ENCODE measurements at regions not wholly inside any gene's neighbourhood (a gene's known extent, or its start where the extent isn't known, plus 50 kb on each side); places are given as distances from the start of the nearest gene placed in this dataset.
"Not testable (repeated sequence)": the region's sequence is repeated elsewhere in the genome, so short reads cannot be mapped to it uniquely, and the experiment has no call there.

- Mint-ChIP-seq H3K4me1 (no peaks in the 10 kb centered on the region), H3K36me3 (no peaks in the 10 kb centered on the region), H3K27ac (no peak overlapping the region), H3K27me3 (no peaks in the 10 kb centered on the region), H3K4me3 (no peak overlapping the region), H3K9me3 (peaks cover 4% of the 10 kb centered on the region)
Measured at GRCh38 chr5:17831279-17831678, 197.0 kb downstream of the TAF11L14 start.

DNA sequence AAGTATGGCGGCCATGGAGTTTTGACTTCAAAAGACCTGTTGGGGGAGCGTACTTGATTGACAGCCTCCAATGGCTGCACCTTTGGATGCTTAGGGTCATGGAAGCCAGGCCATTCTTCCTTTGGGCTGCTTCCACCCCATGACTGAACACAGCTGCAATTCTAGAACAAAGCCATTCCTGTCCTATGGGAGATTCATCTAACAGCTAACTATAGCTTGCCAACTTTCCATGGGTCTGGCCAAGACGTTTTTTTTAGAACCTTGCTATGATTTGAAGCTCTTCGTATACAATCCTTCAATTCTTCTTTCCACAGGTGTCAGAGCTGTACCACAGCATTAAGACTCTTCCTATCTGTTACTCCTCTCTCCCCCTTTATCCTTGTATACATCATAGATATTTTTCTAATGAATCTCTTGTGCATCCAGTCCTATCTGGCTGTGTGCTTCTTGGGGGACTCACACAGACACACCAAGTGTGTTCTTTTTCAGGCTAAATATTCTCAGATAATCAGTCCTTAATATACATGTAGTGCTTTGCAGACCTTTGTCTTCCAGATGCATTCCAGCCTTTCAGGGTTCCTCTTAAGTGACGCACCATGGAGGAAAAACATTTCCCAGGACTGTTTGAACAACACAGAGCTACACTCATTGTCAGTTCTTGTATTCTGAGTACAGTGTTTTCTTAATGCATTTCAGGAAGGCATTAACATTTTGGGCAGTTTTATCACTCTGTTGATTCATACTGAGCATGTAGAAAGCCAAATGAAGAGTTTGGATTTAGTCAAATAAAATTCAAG is 198.9 kb downstream of the TAF11L14 start:
- no peak overlapping the region for H3K27ac Mint-ChIP-seq
- no peaks in the 10 kb centered on the region for H3K27me3 Mint-ChIP-seq
- H3K9me3 Mint-ChIP-seq, result peaks cover 9% of the 10 kb centered on the region
- no peaks in the 10 kb centered on the region for H3K4me1 Mint-ChIP-seq
- no peak overlapping the region for H3K4me3 Mint-ChIP-seq
- no peaks in the 10 kb centered on the region for H3K36me3 Mint-ChIP-seq

DNA sequence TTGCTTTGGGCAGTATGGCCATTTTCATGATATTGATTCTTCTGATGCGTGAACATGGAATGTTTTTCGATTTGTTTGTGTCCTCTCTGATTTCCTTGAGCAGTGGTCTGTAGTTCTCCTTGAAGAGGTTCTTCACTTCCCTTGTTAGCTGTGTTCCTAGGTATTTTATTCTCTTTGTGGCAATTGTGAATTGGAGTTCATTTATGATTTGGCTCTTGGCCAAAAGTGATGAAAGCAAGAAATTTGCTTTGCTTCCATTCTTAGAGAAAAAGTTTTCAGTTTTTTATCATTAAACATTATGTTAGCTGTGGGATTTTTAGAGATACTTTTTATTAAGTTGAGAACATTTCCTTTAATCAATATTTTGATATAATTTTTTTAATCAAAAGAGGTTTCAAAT is 203.5 kb downstream of the TAF11L14 start:
- Mint-ChIP-seq H3K4me1 (no peaks in the 10 kb centered on the region), H3K27ac (no peak overlapping the region), H3K9me3 (peaks cover 17% of the 10 kb centered on the region), H3K4me3 (no peak overlapping the region), H3K27me3 (no peaks in the 10 kb centered on the region), H3K36me3 (no peaks in the 10 kb centered on the region)

DNA sequence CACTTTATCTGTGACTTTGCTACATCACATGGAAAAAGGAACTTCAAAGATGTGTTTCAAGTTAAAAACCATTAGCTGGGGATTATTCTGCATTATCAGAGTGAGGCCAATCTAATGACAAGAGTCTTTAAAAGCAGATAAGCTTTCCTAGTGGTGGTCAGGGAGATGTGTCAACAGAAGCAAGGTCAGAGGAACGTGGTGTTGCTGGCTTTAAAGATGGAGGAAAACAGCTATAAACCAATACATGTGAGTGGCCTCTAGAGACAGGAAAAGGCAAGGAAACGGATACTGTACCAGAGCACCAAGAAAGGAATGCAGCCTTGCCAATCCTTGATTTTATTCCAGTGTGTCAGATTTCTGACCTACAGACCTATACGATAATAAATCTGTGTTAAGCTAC is 204.2 kb downstream of the TAF11L14 start:
- Mint-ChIP-seq H3K4me3 (no peak overlapping the region), H3K9me3 (peaks cover 21% of the 10 kb centered on the region), H3K27ac (no peak overlapping the region), H3K27me3 (no peaks in the 10 kb centered on the region), H3K4me1 (no peaks in the 10 kb centered on the region), H3K36me3 (no peaks in the 10 kb centered on the region)

- Mint-ChIP-seq H3K36me3 (no peaks in the 10 kb centered on the region), H3K27ac (no peak overlapping the region), H3K27me3 (no peaks in the 10 kb centered on the region), H3K4me3 (no peak overlapping the region), H3K9me3 (peaks cover 27% of the 10 kb centered on the region), H3K4me1 (no peaks in the 10 kb centered on the region)
Measured at GRCh38 chr5:17839848-17840247, 205.6 kb downstream of the TAF11L14 start.

GRCh38 chr5:17846496-17846895 is 212.2 kb downstream of the TAF11L14 start:
- no peaks in the 10 kb centered on the region for H3K4me1 Mint-ChIP-seq
- no peaks in the 10 kb centered on the region for H3K27me3 Mint-ChIP-seq
- peaks cover 25% of the 10 kb centered on the region for H3K9me3 Mint-ChIP-seq
- H3K27ac Mint-ChIP-seq, result no peak overlapping the region
- no peaks in the 10 kb centered on the region for H3K36me3 Mint-ChIP-seq
- H3K4me3 Mint-ChIP-seq, result no peak overlapping the region

GRCh38 chr5:17847286-17847685 is 213.0 kb downstream of the TAF11L14 start:
- H3K27ac Mint-ChIP-seq, result no peak overlapping the region
- H3K4me3 Mint-ChIP-seq, result no peak overlapping the region
- peaks cover 25% of the 10 kb centered on the region for H3K9me3 Mint-ChIP-seq
- H3K4me1 Mint-ChIP-seq, result no peaks in the 10 kb centered on the region
- no peaks in the 10 kb centered on the region for H3K36me3 Mint-ChIP-seq
- H3K27me3 Mint-ChIP-seq, result no peaks in the 10 kb centered on the region

- Mint-ChIP-seq H3K9me3 (peaks cover 16% of the 10 kb centered on the region), H3K4me3 (no peak overlapping the region), H3K27ac (no peak overlapping the region), H3K4me1 (no peaks in the 10 kb centered on the region), H3K36me3 (no peaks in the 10 kb centered on the region), H3K27me3 (no peaks in the 10 kb centered on the region)
Measured at GRCh38 chr5:17852111-17852510, 217.9 kb downstream of the TAF11L14 start.

DNA sequence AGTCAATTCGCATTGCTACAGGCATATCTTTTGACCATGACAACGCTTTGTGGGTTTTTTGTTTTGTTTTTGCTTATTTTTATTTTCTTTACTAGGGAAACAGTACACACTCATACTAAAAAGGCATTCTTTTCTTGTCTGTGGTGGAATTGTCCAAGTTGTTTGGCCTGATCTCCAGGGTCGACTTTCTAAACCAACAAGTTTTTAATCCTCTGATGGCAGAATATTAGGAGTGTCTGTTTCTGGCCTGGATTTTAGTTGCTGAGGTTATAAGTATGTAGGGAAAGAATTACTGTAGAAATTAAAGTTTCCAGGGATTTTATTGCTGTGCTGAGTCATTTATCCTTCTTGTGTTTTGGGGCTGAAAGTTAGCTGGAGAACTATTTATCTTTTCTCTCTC is 218.5 kb downstream of the TAF11L14 start:
- Mint-ChIP-seq H3K9me3 (peaks cover 12% of the 10 kb centered on the region), H3K27me3 (no peaks in the 10 kb centered on the region), H3K4me3 (no peak overlapping the region), H3K4me1 (no peaks in the 10 kb centered on the region), H3K27ac (no peak overlapping the region), H3K36me3 (no peaks in the 10 kb centered on the region)

DNA sequence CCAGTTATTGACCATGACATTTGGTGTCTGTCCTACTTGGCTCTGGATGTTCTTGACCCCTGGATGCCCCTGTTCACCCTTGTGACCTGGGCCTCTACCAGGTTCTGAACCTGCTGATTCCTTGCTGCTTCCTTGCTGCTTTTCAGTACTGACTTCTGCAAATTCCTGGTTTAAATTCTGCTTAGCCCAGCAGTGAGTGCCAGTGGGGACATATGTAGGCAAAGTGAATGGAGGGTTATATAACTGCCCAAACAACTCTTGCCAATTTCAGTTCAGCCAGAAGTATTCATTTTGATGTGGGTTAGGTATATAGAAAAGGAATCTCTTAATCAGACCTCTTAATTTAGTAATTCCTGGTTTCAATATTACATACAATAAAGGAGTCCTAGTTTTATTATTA is 220.6 kb downstream of the TAF11L14 start:
- H3K9me3 Mint-ChIP-seq, result peaks cover 10% of the 10 kb centered on the region
- H3K36me3 Mint-ChIP-seq, result no peaks in the 10 kb centered on the region
- H3K27ac Mint-ChIP-seq, result no peak overlapping the region
- H3K27me3 Mint-ChIP-seq, result no peaks in the 10 kb centered on the region
- H3K4me1 Mint-ChIP-seq, result no peaks in the 10 kb centered on the region
- no peak overlapping the region for H3K4me3 Mint-ChIP-seq

- Mint-ChIP-seq H3K27me3 (no peaks in the 10 kb centered on the region), H3K36me3 (no peaks in the 10 kb centered on the region), H3K9me3 (peaks cover 9% of the 10 kb centered on the region), H3K4me3 (no peak overlapping the region), H3K4me1 (no peaks in the 10 kb centered on the region), H3K27ac (no peak overlapping the region)
Measured at GRCh38 chr5:17860660-17861315, 226.5 kb downstream of the TAF11L14 start.

GRCh38 chr5:17864903-17865302 is 230.6 kb downstream of the TAF11L14 start:
- not testable (repeated sequence) for H3K4me3 Mint-ChIP-seq, H3K27me3 Mint-ChIP-seq, H3K27ac Mint-ChIP-seq, H3K36me3 Mint-ChIP-seq, H3K4me1 Mint-ChIP-seq
- H3K9me3 Mint-ChIP-seq, result peaks cover 17% of the 10 kb centered on the region

GRCh38 chr5:17865966-17866365 is 231.7 kb downstream of the TAF11L14 start:
- not testable (repeated sequence) for H3K36me3 Mint-ChIP-seq, H3K27ac Mint-ChIP-seq, H3K27me3 Mint-ChIP-seq, H3K4me3 Mint-ChIP-seq, H3K4me1 Mint-ChIP-seq
- H3K9me3 Mint-ChIP-seq, result peaks cover 17% of the 10 kb centered on the region

GRCh38 chr5:17872204-17872603 is 237.9 kb downstream of the TAF11L14 start:
- H3K4me1 Mint-ChIP-seq, result no peaks in the 10 kb centered on the region
- H3K4me3 Mint-ChIP-seq, result no peak overlapping the region
- H3K9me3 Mint-ChIP-seq, result peaks cover 12% of the 10 kb centered on the region
- no peaks in the 10 kb centered on the region for H3K36me3 Mint-ChIP-seq
- no peak overlapping the region for H3K27ac Mint-ChIP-seq
- no peaks in the 10 kb centered on the region for H3K27me3 Mint-ChIP-seq

- H3K4me1 Mint-ChIP-seq, result no peaks in the 10 kb centered on the region
- no peaks in the 10 kb centered on the region for H3K36me3 Mint-ChIP-seq
- H3K27me3 Mint-ChIP-seq, result no peaks in the 10 kb centered on the region
- H3K27ac Mint-ChIP-seq, result no peak overlapping the region
- H3K4me3 Mint-ChIP-seq, result no peak overlapping the region
- no peaks in the 10 kb centered on the region for H3K9me3 Mint-ChIP-seq
Measured at GRCh38 chr5:17878541-17878940, 244.3 kb downstream of the TAF11L14 start.

GRCh38 chr5:17879276-17879675 is 245.0 kb downstream of the TAF11L14 start:
- H3K27me3 Mint-ChIP-seq, result no peaks in the 10 kb centered on the region
- no peaks in the 10 kb centered on the region for H3K4me1 Mint-ChIP-seq
- H3K27ac Mint-ChIP-seq, result no peak overlapping the region
- H3K36me3 Mint-ChIP-seq, result no peaks in the 10 kb centered on the region
- no peaks in the 10 kb centered on the region for H3K9me3 Mint-ChIP-seq
- no peak overlapping the region for H3K4me3 Mint-ChIP-seq
